K562 (cell line): ENCODE measurements at regions not wholly inside any gene's neighbourhood (a gene's known extent, or its start where the extent isn't known, plus 50 kb on each side); places are given as distances from the start of the nearest gene placed in this dataset.

Experiments
- ATAC-seq: fragments of 200-7000 bp; cut with Tn5 transposase; 3 replicates; pipeline ENCODE4 v1.9.1; 2020; ENCODE audit warnings: moderate library complexity
- BruUV-seq: library from RNA; stranded (reverse); fragments of 400-500 nt; replicated peaks from 2 replicates; lab custom pipeline; 2021; lab: Mats Ljungman, UMichigan
- CTCF ChIA-PET: fragments of 300-600 bp; formaldehyde crosslinking; extraction: SDS; loops from one replicate; lab custom pipeline; 2021; ENCODE audit warnings: low intra/inter-chr PET ratio; lab: Yijun Ruan, JAX
- POLR2A ChIA-PET: fragments of 300-600, 350-650 bp; sonication (Branson Sonifier 250); formaldehyde crosslinking; extraction: SDS; loops from one replicate; lab custom pipeline; 2021; ENCODE audit warnings: antibody characterized with exemption, inconsistent platforms; lab: Yijun Ruan, JAX
- DNase-seq, 4 experiments: peaks; one replicate each; pipeline versions ENCODE4 v3.0.0 to v3.0.0-alpha.2; 2011 to 2018; ENCODE audit warnings: low spot score in 3 of 4, mixed read lengths in 3 of 4; ENCODE audit errors: extremely low read depth in 1 of 4
- FAIRE-seq: peaks from 2 replicates; lab custom pipeline; 2011; peaks lifted over from hg19 to GRCh38; lab: Jason Lieb, UNC
- H2AFZ ChIP-seq: 2 replicates; pipeline ENCODE4 v1.6.0; 2011; ENCODE audit warnings: low read depth, low read length, control low read depth, inconsistent platforms
- H3K27ac ChIP-seq: fragments of 200-600 bp; 3 replicates; pipeline ENCODE4 v1.8.0; 2011; ENCODE audit warnings: low read depth, mild to moderate bottlenecking, control low read depth, inconsistent platforms, low read length, moderate library complexity, mixed read lengths; ENCODE audit errors: extremely low read depth
- H3K27me3 ChIP-seq, 2 experiments: fragments of 300-600 bp in 1 of 2; 2 replicates in 1 of 2; 3 replicates in 1 of 2; pipeline versions ENCODE4 v1.6.0 to v1.8.0; 2011; ENCODE audit warnings: inconsistent platforms in 2 of 2, low read length in 2 of 2, mild to moderate bottlenecking in 1 of 2, mixed read lengths in 1 of 2, moderate library complexity in 1 of 2; ENCODE audit not compliant: control insufficient read depth in 2 of 2, insufficient read depth in 2 of 2
- H3K36me3 ChIP-seq: fragments of 300-600 bp; 3 replicates; pipeline ENCODE4 v1.8.0; 2011; ENCODE audit warnings: mild to moderate bottlenecking, low read length, inconsistent platforms; ENCODE audit not compliant: control insufficient read depth, insufficient read depth
- H3K4me1 ChIP-seq, 2 experiments: fragments of 200-600 bp in 1 of 2; replicated peaks in 1 of 2; 2 replicates in 1 of 2; 3 replicates in 1 of 2; pipeline versions ENCODE4 v1.5.1 to v1.8.0; 2011; ENCODE audit warnings: inconsistent platforms in 2 of 2, low read length in 2 of 2, mild to moderate bottlenecking in 1 of 2, mixed read lengths in 1 of 2, moderate library complexity in 1 of 2; ENCODE audit not compliant: control insufficient read depth in 2 of 2, insufficient read depth in 2 of 2
- H3K4me2 ChIP-seq: 2 replicates; pipeline ENCODE4 v1.6.1; 2011; ENCODE audit warnings: low read length, control low read depth, inconsistent platforms, mixed read lengths; ENCODE audit not compliant: insufficient read depth
- H3K4me3 ChIP-seq: fragments of 200-600 bp; sonication (generic), shearing (Covaris generic); 2 replicates; pipeline ENCODE4 v1.5.1; 2016; ENCODE audit warnings: control low read depth, inconsistent platforms
- H3K79me2 ChIP-seq: fragments of 200-600 bp; 3 replicates; pipeline ENCODE4 v1.8.0; 2011; ENCODE audit warnings: low read length, inconsistent platforms; ENCODE audit not compliant: control insufficient read depth, insufficient read depth
- H3K9ac ChIP-seq, 2 experiments: 2 replicates each; pipeline versions ENCODE4 v1.6.0 to v1.6.1; 2011; ENCODE audit warnings: low read depth in 2 of 2, low read length in 2 of 2, control low read depth in 1 of 2, inconsistent platforms in 1 of 2, mild to moderate bottlenecking in 1 of 2, mixed read lengths in 1 of 2; ENCODE audit not compliant: insufficient read depth in 1 of 2
- H3K9me1 ChIP-seq: one replicate; pipeline ENCODE4 v1.6.0; 2011; ENCODE audit warnings: inconsistent platforms, mild to moderate bottlenecking, low read length, moderate library complexity; ENCODE audit not compliant: control insufficient read depth, insufficient read depth
- H3K9me3 ChIP-seq: replicated peaks from 2 replicates; pipeline ENCODE4 v1.5.1; 2011; ENCODE audit warnings: low read depth, low read length, inconsistent platforms; ENCODE audit not compliant: control insufficient read depth, insufficient read depth
- H4K20me1 ChIP-seq: replicated peaks from 2 replicates; pipeline ENCODE4 v1.6.1; 2011; ENCODE audit warnings: low read length, inconsistent platforms, mixed read lengths; ENCODE audit not compliant: control insufficient read depth, insufficient read depth
- ATF1 ChIP-seq, 2 experiments: fragments of 450-650 bp in 1 of 2; IDR thresholded peaks; 2 replicates each; pipeline ENCODE4 v1.6.1; 2016; ENCODE audit warnings: missing compliant biosample characterization in 1 of 2, missing genetic modification characterization in 1 of 2
- CTCF ChIP-seq, 3 experiments: IDR thresholded peaks in 2 of 3; conservative IDR thresholded peaks in 1 of 3; 2 replicates each; pipeline ENCODE4 v1.5.1; 2011 to 2012; ENCODE audit warnings: low read length in 3 of 3, mild to moderate bottlenecking in 3 of 3, control low read depth in 2 of 3, improper control_type of control experiment in 1 of 3, inconsistent platforms in 1 of 3, low read depth in 1 of 3, mixed read lengths in 1 of 3, moderate library complexity in 1 of 3; ENCODE audit not compliant: insufficient read depth in 2 of 3
- POLR2B ChIP-seq: fragments of 450-650 bp; IDR thresholded peaks from 2 replicates; pipeline ENCODE4 v1.6.1; 2018; ENCODE audit warnings: low read depth; ENCODE audit not compliant: partially characterized antibody
- RAD21 ChIP-seq, 2 experiments: fragments of 250-450 bp in 1 of 2; fragments of 450-650 bp in 1 of 2; sonication (Bioruptor Pico) in 1 of 2; formaldehyde crosslinking in 1 of 2; IDR thresholded peaks in 1 of 2; conservative IDR thresholded peaks in 1 of 2; 2 replicates each; pipeline versions ENCODE4 v1.4.0 to v1.8.0; 2020 to 2022; ENCODE audit warnings: mild to moderate bottlenecking in 2 of 2, moderate library complexity in 1 of 2
- RBM14 ChIP-seq: fragments of 200-400 bp; formaldehyde crosslinking; IDR thresholded peaks from 2 replicates; pipeline ENCODE4 v1.6.1; 2018; ENCODE audit warnings: low read depth, mild to moderate bottlenecking, low read length, moderate library complexity, borderline replicate concordance; ENCODE audit not compliant: insufficient read depth
- VEZF1 ChIP-seq: fragments of 200-800 bp; sonication (Bioruptor generic); IDR thresholded peaks from 2 replicates; pipeline ENCODE4 v1.6.1; 2017; ENCODE audit warnings: missing genetic modification characterization, missing compliant biosample characterization
- ZBTB43 ChIP-seq: sonication (generic); formaldehyde crosslinking; IDR thresholded peaks from 2 replicates; pipeline ENCODE4 v1.8.0; 2023; ENCODE audit warnings: mild to moderate bottlenecking, missing genetic modification reagents
- ZNF146 ChIP-seq: IDR thresholded peaks from one replicate; pipeline ENCODE4 v1.6.1; 2018; ENCODE audit warnings: missing compliant biosample characterization; ENCODE audit not compliant: unreplicated experiment
- ZSCAN29 ChIP-seq: fragments of 450-650 bp; IDR thresholded peaks from 2 replicates; pipeline ENCODE4 v1.6.1; 2017
- WGBS: fragments of 100-300 bp; shearing (Covaris generic); methylation state at CpG from one replicate; pipeline ENCODE4 v1.1.6; 2016; ENCODE audit warnings: low coverage, mixed read lengths; ENCODE audit not compliant: insufficient coverage; ENCODE audit errors: missing lambda C conversion rate; 5-methylcytosine and 5-hydroxymethylcytosine counted together
- in situ Hi-C: fragments of 300-500 bp; cut with MboI; formaldehyde crosslinking; loops from 4 replicates; pipeline ENCODE4 v1.15.0; 2018; ENCODE audit warnings: inconsistent platforms, mixed read lengths
- intact Hi-C: fragments of 100-400 bp; cut with micrococcal nuclease; formaldehyde crosslinking; loops from 2 replicates; pipeline ENCODE4 v1.14.2; 2022

GRCh38 chr3:21170964-21171363 is 580.0 kb downstream of the ZNF385D start:
- POLR2A ChIA-PET, result interaction anchor here (0.6 to 1.2 kb wide), 2 partner anchors 11 to 45 kb away, joined by 3 read pairs; no protein-coding TSS in a partner anchor
- intact Hi-C loops, result no loop called here
- H2AFZ ChIP-seq, result no peak overlapping the region
- DNase-seq, result peak in 2 of 4 experiments; percentile 5 to 28
- no peaks in the 10 kb centered on the region for H3K9me1 ChIP-seq
- ATAC-seq, result peak; percentile 47; the same call in 1 of the 3 replicates
- H3K79me2 ChIP-seq, result no peaks in the 10 kb centered on the region
- H3K36me3 ChIP-seq, result no peaks in the 10 kb centered on the region
- H3K9ac ChIP-seq, result no peak overlapping the region
- in situ Hi-C loops, result no loop called here
- no peak overlapping the region for H3K4me2 ChIP-seq
- no peak overlapping the region for H3K4me3 ChIP-seq
- peak; percentile 12 to 48 (median 44); a peak in 3 of 6 replicates for TF ChIP-seq CTCF (IDR thresholded peaks at IDR 0.05 in 2 of 3, conservative IDR thresholded peaks at IDR 0.05 in 1 of 3; ENCODE audit: insufficient read depth in 2 of 3, low read depth in 1 of 3, low read length in 3 of 3)
- TF ChIP-seq ZSCAN29, result no peak
- TF ChIP-seq VEZF1, result no peak
- TF ChIP-seq ATF1 (CRISPR knock-in tag; IDR thresholded peaks at IDR 0.05), result no peak
- no peak for TF ChIP-seq ATF1 (tag; IDR thresholded peaks at IDR 0.05)
- no peak for TF ChIP-seq RBM14
- TF ChIP-seq ZBTB43, result no peak
- TF ChIP-seq ZNF146 (CRISPR knock-in tag), result no peak
- TF ChIP-seq POLR2B, result no peak
- peak in 1 of 2 experiments; percentile 21; a peak in 1 of 4 replicates for TF ChIP-seq RAD21 (CRISPR knock-in tag; conservative IDR thresholded peaks at IDR 0.05 in 1 of 2, IDR thresholded peaks at IDR 0.05 in 1 of 2)
- no peak for FAIRE-seq
- no TSS peak for BruUV-seq
- CTCF ChIA-PET, result no interaction called here
- no peaks in the 10 kb centered on the region for H3K4me1 ChIP-seq
- 0% methylated on average over 1 of the region's 1 CpG for WGBS
- H4K20me1 ChIP-seq, result no peaks in the 10 kb centered on the region
- H3K27me3 ChIP-seq, result no peaks in the 10 kb centered on the region
- no peaks in the 10 kb centered on the region for H3K9me3 ChIP-seq
- H3K27ac ChIP-seq, result no peak overlapping the region
